Astrocyte of the spinal cord (primary cell): ENCODE measurements at regions not wholly inside any gene's neighbourhood (a gene's known extent, or its start where the extent isn't known, plus 50 kb on each side); places are given as distances from the start of the nearest gene placed in this dataset.
"Not testable (repeated sequence)": the region's sequence is repeated elsewhere in the genome, so short reads cannot be mapped to it uniquely, and the experiment has no call there.

Experiments
- DNase-seq: peaks from one replicate; pipeline ENCODE4 v3.0.0; 2011; ENCODE audit warnings: low read depth, low spot score
- H3K4me3 ChIP-seq: 2 replicates; pipeline ENCODE4 v1.5.1; 2011; ENCODE audit warnings: low read depth, mild to moderate bottlenecking, low read length, moderate library complexity
- in situ Hi-C: cut with HindIII; loops from 2 replicates; pipeline ENCODE4 v1.10.0; 2017; ENCODE audit warnings: low sequenced_read_pairs
- TF ChIP-seq, protein P1 (sequence below): IDR thresholded peaks from 2 replicates; pipeline ENCODE4 v1.5.1; 2012; ENCODE audit warnings: low read depth, mild to moderate bottlenecking, low read length, inconsistent platforms

DNA sequence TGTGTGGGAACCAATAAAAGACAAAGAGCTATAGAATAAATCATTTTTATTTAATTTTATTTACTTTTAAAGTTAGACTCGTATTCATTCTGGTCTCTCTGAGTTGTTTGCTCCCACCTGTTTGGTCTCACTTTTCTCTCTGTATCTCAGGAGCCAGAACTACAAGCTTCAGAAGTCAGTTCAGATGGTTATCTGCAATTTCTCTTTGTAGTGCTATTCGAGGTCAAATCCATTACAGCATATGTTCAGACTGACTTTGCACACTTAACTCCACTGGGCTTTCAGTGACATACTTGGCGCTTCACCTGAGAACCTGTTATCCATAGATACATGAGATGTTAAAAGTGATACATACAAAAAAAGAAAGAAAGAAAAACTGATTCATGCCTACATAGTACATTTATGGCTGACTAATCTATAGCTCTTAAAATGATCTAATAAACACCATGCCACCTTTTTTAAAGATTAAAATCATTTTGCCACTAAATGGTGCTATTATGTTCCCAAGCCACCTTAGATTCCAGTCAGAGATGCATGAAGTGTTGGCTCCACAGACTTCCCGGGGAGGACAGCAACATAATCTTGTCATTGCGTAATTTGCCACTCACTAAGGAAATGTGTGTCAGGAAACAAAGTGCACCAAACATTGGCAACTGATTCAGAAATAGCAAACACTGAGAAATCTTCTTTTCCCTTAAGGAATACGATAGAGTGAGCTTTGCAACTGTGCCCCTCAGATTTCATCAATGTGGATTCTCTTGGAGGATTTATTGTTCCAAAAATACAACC, 396.7 kb downstream of the HACE1 start:
- no peak for DNase-seq

DNA sequence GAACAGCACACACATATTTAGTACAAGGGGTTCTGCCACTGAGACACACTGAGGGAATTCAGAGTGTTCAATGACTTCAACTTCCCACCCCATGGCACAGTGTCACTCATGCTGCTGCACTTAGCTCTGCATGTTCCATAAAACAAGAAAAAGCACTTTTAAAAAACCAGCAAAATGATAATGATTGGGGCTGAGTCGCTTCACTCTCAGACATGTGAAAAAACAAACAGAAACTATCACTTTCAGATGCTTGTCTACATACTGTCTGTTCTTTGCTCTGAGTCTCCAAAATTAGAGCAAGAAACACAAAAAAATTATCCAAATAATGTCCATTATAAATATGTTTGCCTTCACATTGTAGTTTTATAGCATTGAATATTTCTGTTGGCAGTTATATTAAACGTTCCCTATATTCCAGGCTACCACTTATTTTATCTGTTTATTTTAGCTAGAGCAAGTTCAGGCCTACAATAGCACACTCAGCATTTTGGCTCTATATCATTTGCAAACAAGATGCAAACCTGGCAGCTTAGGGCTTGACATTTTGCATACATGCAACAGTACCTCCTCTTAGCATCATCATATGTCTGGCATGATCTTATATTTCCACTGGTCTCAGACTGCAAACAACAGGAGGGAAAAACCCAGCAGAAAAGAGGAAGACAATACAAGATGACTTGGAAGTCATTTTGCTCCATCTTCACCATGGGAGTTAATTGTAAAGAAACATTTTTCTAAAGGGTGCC, 398.8 kb downstream of the HACE1 start:
- TF ChIP-seq, protein P1, sequence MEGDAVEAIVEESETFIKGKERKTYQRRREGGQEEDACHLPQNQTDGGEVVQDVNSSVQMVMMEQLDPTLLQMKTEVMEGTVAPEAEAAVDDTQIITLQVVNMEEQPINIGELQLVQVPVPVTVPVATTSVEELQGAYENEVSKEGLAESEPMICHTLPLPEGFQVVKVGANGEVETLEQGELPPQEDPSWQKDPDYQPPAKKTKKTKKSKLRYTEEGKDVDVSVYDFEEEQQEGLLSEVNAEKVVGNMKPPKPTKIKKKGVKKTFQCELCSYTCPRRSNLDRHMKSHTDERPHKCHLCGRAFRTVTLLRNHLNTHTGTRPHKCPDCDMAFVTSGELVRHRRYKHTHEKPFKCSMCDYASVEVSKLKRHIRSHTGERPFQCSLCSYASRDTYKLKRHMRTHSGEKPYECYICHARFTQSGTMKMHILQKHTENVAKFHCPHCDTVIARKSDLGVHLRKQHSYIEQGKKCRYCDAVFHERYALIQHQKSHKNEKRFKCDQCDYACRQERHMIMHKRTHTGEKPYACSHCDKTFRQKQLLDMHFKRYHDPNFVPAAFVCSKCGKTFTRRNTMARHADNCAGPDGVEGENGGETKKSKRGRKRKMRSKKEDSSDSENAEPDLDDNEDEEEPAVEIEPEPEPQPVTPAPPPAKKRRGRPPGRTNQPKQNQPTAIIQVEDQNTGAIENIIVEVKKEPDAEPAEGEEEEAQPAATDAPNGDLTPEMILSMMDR: no peak
- in situ Hi-C loops: no loop called here
- DNase-seq: no peak
- no peak overlapping the region for H3K4me3 ChIP-seq

More for the DNA sequence above, 396.7 kb downstream of the HACE1 start:
- TF ChIP-seq, protein P1: no peak
- in situ Hi-C loops: no loop called here
- no peak overlapping the region for H3K4me3 ChIP-seq

DNA sequence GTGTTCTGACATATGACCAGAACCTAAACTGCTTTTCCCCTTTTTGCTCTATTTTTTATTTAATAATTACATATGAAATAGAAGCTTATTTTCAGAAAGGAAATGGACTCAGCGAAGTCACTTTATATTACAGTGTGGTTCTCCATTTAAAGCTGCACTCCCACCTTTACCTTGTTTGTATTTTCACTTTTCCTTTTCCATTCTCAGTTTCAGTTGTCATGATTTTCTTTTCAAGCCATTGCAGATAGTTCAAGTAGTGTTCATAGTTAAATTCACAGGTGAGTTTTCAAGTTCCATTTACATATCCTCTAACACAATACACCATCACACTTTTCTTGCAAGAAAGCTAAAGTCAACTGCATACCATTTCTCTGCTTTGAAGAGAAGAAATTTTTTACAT, 400.2 kb downstream of the HACE1 start:
- no peak overlapping the region for H3K4me3 ChIP-seq
- TF ChIP-seq, protein P1: no peak
- in situ Hi-C loops: no loop called here
- no peak for DNase-seq

DNA sequence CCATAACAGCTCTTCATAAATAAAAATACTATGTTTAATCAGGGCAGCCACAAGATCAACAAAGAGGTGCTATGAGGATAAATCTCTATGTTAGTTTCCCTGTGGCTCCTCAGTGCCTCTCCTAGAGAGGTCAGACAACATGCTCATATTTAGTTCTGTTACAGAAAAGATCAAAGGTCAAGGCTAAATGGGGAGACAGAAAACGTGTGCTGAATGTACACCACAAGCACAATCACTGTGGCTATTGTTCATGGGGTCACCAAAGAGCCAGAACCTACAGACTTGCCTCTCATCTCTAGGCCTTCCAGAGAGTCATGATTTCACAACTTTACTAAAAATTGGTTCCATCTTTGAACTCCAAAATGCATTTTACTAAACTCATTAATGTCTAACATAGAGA, 409.8 kb downstream of the HACE1 start:
- TF ChIP-seq, protein P1: no peak
- DNase-seq: no peak
- in situ Hi-C loops: no loop called here

DNA sequence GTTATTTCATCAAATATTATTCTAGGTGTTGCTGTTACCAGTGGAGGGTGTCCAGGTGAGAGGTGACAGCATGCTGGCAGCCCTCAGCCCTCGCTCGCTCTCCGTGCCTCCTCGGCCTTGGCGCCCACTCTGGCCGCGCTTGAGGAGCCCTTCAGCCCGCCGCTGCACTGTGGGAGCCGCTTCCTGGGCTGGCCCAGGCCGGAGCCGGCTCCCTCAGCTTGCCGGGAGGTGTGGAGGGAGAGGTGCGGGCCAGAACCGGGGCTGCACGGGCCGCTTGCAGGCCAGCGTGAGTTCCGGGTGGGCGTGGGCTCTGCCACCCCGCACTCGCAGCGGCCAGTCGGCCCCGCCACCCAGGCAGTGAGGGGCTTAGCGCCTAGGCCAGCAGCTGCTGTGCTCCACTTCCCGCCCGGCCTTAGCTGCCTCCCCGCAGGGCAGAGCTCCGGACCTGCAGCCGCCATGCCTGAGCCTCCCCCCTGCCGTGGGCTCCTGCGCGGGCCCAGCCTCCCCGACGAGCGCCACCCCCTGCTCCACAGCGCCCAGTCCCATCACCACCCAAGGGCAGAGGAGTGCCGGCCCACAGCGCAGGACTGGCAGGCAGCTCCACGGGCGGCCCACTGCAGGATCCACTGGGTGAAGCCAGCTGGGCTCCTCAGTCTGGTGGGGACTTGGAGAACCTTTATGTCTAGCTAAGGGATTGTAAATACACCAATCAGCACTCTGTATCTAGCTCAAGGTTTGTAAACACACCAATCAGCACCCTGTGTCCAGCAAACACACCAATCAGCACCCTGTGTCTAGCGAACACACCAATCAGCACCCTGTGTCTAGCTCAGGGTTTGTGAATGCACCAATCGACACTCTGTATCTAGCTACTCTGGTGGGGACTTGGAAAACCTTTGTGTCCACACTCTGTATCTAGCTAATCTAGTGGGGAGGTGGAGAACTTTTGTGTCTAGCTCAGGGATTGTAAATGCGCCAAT, 413.3 kb downstream of the HACE1 start:
- H3K4me3 ChIP-seq, DNase-seq, in situ Hi-C loops: not testable (repeated sequence)

More for the DNA sequence above, 409.8 kb downstream of the HACE1 start:
- no peak overlapping the region for H3K4me3 ChIP-seq

DNA sequence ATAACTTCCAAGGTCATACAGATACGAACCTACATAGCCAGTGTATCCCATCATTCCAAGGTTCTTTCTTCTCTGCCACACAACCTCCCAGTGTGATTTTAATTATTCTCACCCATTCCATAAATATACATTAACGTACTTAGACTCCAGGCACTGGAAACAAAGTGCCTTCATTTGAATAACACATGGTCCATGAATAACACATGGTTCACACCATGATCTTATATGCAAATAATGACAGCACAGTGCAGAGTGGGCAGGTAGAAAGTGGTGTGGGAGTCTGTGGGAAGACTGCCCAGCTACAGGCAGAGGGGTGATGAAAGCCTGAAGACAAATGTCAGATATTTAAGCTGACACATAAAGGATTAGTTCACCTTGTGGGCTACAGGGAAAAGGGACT, 425.2 kb downstream of the HACE1 start:
- no peak for DNase-seq
- H3K4me3 ChIP-seq: no peak overlapping the region
- TF ChIP-seq, protein P1: no peak
- in situ Hi-C loops: no loop called here
